ENCODE measurements at regions not wholly inside any gene's neighbourhood (a gene's known extent, or its start where the extent isn't known, plus 50 kb on each side); places are given as distances from the start of the nearest gene placed in this dataset.

GRCh38 chr2:150027164-150027563 is 439.6 kb upstream of the MMADHC start:
- TF ChIP-seq CTCF (IDR thresholded peaks at IDR 0.05): no peak
- no peak for TF ChIP-seq GABPA (IDR thresholded peaks at IDR 0.05; ENCODE audit: low read depth)
- TF ChIP-seq FOXJ3 (CRISPR knock-in tag; IDR thresholded peaks at IDR 0.05): no peak
- TF ChIP-seq FOXM1 (IDR thresholded peaks at IDR 0.05; ENCODE audit: low read depth): no peak
- no peak for TF ChIP-seq POLR2AphosphoS5 (IDR thresholded peaks at IDR 0.05; ENCODE audit: low read depth, low read length)
- no peak for TF ChIP-seq REST (IDR thresholded peaks at IDR 0.05; ENCODE audit: low read depth, low read length)
- no peak for TF ChIP-seq TAF1 (IDR thresholded peaks at IDR 0.05; ENCODE audit: borderline replicate concordance, low read depth, low read length)
- no peak for TF ChIP-seq TEAD4 (IDR thresholded peaks at IDR 0.05; ENCODE audit: borderline replicate concordance, insufficient read depth)
- no peak for TF ChIP-seq EP300 (IDR thresholded peaks at IDR 0.05; ENCODE audit: borderline replicate concordance in 1 of 2, low read depth in 1 of 2, low read length in 1 of 2)
- TF ChIP-seq RXRA (IDR thresholded peaks at IDR 0.05; ENCODE audit: borderline replicate concordance, low read depth): no peak
